ENCODE measurements at regions not wholly inside any gene's neighbourhood (a gene's known extent, or its start where the extent isn't known, plus 50 kb on each side); places are given as distances from the start of the nearest gene placed in this dataset.
"Not testable (repeated sequence)": the region's sequence is repeated elsewhere in the genome, so short reads cannot be mapped to it uniquely, and the experiment has no call there.

DNA sequence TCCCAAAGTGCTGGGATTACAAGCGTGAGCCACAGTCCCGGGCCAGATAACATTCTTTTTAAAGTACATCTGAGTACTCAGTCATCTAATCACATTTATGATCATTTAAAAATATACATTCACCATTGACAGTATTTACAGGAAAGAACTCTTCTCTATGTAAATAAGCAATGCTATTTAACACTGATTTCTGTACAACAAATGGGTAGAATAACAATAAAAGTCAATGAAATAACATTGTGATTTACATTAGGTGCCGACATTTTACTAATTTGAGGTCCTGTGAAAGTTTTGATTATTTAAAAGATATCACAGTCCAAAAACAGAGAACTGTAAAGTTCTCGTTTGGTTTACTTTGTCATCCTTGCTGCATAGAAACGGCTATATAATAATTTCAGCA lies 1763.7 kb downstream of the SLITRK1 start:
- no peak for DNase-seq

GRCh38 chr13:82116422-82116989 lies 1765.8 kb downstream of the SLITRK1 start:
- DNase-seq: no peak

DNA sequence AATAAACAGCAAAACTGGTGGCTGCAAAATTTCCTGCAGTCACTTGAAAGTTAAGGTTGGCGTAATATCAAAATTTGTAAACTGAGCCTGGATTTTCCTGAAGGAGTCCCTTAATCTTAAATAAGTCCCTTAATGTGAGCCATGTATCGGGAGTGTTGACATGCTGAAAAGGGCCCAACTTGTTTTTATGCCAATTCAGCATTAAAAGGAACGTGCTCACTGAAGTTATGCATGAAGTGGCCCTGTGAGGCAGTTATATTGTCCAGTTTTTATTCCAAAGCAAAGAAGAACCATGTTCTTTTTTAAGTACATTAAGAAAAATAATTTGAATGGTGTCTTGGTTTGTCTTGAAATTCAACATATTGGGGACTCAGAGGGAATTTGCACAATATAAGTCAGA lies 1766.9 kb downstream of the SLITRK1 start:
- no peak for DNase-seq

- DNase-seq: no peak
Measured at GRCh38 chr13:82096256-82096655, 1755.3 kb upstream of the SPRY2 start.

DNA sequence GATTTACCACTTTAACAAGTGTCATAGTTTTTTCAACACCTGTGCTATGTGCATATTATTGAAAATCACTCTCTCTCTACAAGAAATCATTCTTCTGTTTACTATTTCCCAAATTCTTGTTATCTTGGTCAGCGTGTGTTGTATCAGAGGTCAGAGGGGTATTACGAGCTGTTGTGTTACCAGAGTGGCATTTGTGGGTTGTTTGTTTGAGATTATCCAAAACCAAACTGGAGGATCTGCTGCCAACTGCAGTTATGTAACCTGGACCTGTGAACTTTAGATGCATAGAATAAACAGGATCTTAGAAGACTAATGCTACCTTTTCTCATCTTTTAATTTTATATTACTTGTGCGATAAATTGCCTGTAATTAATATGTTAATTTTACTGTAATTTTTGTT lies 1751.4 kb upstream of the SPRY2 start:
- no peak for DNase-seq

DNA sequence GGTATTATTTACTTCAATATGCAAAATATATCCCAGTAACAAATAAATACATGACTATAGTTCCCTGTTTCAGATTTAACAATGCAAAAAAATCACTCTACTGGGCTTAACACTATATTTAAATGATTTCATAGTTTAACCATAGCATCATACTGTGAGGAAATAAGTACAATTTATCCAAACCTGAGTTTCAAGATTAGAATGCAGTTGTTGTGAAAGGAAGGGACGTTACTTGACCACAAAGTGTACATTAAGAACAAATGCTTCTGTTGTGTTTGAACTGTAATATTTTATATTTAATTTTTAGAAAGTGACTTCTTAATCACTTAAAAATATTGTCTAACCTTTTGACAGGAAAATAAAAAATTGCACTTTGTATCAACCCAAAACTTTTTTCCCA lies 1747.9 kb upstream of the SPRY2 start:
- no peak for DNase-seq

- no peak for DNase-seq
Measured at GRCh38 chr13:82076496-82076895, 1735.6 kb upstream of the SPRY2 start.

GRCh38 chr13:82070416-82070815 lies 1729.5 kb upstream of the SPRY2 start:
- DNase-seq: no peak

GRCh38 chr13:82062772-82063171 lies 1721.8 kb upstream of the SPRY2 start:
- no peak for DNase-seq

- no peak for DNase-seq
Measured at GRCh38 chr13:82058364-82058763, 1717.4 kb upstream of the SPRY2 start.

GRCh38 chr13:82045316-82045715 lies 1704.4 kb upstream of the SPRY2 start:
- not testable (repeated sequence) for DNase-seq

DNA sequence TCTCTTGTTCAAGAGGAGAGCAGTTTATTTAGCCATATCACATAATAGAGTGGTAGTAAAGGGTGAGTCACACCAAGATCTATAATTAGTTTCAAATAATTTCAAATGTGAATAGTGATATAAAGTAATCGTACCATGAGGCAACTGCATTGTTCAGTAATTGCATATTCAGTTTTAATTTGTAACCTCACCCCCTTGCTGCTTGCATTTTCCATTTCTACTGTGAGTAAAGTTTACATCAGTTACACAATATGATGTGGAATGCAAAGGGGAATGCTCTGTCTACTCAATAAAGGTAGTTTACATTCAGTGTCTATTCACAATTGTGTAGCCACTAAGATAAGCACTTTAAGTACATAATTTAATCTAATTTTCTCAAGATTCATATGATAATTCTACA lies 1695.7 kb upstream of the SPRY2 start:
- DNase-seq: no peak

GRCh38 chr13:82011355-82011754 lies 1670.4 kb upstream of the SPRY2 start:
- DNase-seq: no peak

GRCh38 chr13:82010780-82011179 lies 1669.9 kb upstream of the SPRY2 start:
- DNase-seq: no peak

DNA sequence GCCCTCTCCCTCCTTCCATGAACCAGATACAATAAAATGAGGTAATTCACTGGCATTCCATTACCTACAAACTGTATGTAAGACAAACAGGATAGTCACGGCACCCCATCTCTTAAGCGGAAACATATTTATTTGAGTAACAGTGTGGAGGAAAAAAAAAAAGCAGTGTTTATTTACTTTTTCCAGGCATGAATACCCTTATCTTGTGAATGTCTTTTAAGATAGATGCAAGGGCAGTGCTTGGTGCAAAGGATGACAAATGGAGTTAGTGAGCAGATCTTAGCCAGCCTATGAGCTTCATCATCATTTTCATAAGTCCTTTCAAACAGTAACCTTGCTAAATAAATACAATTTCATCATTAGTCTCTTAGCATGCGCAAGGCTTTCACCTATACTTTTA lies 1661.8 kb upstream of the SPRY2 start:
- no peak for DNase-seq

- no peak for DNase-seq
Measured at GRCh38 chr13:81995316-81995715, 1654.4 kb upstream of the SPRY2 start.

- DNase-seq: no peak
Measured at GRCh38 chr13:81990652-81991051, 1649.7 kb upstream of the SPRY2 start.

DNA sequence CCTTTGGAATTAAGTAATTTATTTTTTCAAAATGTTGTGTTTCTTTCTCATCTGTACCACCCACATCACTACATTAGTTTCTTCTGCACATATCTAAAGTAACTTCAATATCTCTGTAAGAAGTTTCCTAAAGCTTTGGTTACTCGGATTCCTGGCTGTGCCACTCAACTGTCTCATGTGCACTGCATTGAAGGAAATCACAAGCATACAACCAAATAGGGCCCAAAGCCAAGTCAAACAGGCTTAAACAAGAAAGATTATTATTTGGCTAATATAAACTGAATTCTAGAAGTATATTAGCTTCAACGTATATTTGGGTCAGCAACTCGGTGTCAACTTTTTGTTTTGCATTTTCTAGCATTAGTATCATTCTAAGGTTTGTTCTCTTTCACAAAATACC lies 1647.6 kb upstream of the SPRY2 start:
- no peak for DNase-seq

GRCh38 chr13:81987677-81988357 lies 1646.9 kb upstream of the SPRY2 start:
- DNase-seq: no peak

- no peak for DNase-seq
Measured at GRCh38 chr13:81987159-81987558, 1646.2 kb upstream of the SPRY2 start.

DNA sequence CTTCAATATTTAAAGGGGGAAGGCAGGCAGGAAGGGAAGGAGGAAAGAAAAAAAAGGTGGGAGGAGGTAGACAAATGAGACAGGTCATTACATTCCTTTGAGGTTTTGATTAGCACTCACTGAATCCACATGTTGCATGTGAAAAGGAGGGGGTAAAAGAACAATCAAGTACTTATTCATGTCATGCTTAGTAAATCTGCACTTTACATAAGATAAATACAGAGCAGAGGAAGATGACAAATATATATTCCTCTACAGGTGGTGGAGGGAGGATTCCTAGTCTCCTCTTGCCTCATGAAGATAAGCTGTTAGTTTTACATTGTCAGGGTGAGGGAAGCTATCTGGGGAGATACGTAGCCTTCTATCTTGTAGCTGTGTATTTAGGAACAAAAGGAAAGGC lies 1645.4 kb upstream of the SPRY2 start:
- no peak for DNase-seq

- no peak for DNase-seq
Measured at GRCh38 chr13:81957121-81957520, 1616.2 kb upstream of the SPRY2 start.

DNA sequence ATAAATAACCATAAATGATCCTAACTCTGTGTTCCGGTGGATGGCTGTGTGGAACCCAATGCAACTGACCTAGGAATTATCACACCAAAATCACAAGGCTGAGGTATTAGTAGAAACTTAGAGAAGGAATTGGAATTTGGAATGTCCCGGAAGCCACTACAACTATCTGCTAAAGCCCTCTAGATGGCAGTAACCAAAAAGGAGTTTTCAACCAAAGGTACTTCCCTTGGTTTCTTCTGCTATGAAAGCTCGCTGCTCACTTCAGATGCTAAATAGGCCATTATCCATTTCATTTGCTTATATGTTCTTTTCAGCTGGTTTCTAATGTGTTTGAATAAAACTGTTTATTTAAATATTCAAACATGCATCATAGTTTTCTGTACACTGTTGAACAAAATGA lies 1589.1 kb upstream of the SPRY2 start:
- DNase-seq: no peak

DNA sequence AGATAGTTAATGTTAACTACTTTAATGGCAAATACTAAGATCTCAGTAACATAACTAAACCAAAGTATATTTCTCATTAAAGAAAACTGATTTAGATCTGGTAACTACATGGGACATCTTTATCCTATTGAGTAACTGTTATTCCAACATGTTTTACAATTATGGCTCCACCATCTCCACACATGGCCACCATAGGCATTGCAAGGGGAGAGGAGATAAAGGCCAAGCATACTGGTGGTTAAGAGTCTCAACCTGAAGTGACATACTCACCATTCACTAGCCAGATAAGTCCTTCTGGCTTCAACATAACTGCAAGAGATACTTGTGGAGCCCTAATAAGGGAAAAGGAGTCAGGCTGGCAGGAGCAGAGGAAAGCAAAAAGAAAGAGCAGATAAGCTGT lies 1586.4 kb upstream of the SPRY2 start:
- no peak for DNase-seq

DNA sequence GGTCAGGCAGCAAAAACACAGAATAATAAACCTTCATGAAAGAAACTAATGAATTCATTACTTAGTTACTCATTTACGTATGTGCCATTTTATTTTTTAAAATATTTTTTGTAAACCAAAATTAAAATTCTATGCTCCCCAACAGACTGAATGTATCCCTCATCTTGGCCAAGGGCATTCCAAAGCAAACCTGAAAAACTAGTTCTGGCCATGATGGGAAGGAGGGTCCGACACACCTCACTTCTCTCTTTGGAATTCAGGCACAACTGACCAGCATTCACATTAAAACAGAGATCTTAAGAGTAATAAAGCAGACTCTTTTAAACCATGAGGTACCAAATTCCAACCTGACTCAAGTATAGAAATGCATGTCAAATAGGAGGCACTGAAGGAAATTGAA lies 1576.9 kb upstream of the SPRY2 start:
- DNase-seq: no peak
